8988T (cell line): ENCODE measurements at regions not wholly inside any gene's neighbourhood (a gene's known extent, or its start where the extent isn't known, plus 50 kb on each side); places are given as distances from the start of the nearest gene placed in this dataset.

Experiments
- DNase-seq: peaks from one replicate; pipeline ENCODE4 v3.0.0; 2011

- DNase-seq: no peak
Measured at GRCh38 chr14:66434464-66434863, 51.7 kb upstream of the CCDC196 start.

GRCh38 chr14:66435683-66436082 lies 50.5 kb upstream of the CCDC196 start:
- no peak for DNase-seq
